ENCODE measurements at regions not wholly inside any gene's neighbourhood (a gene's known extent, or its start where the extent isn't known, plus 50 kb on each side); places are given as distances from the start of the nearest gene placed in this dataset.

- Histone ChIP-seq H2AFZ (ENCODE audit: low read depth) (no peak overlapping the region), H3K9me2 (no peaks in the 10 kb centered on the region), H4K20me1 (ENCODE audit: insufficient read depth) (no peaks in the 10 kb centered on the region), H3K27ac (ENCODE audit: low read depth in 2 of 2, low read length in 1 of 2) (no peak overlapping the region), H3K36me3 (replicated peaks in 1 of 2; ENCODE audit: control insufficient read depth in 1 of 2, insufficient read depth in 2 of 2, low read length in 1 of 2) (no peaks in the 10 kb centered on the region), H3K27me3 (ENCODE audit: insufficient read depth) (no peaks in the 10 kb centered on the region), H3F3A (replicated peaks; ENCODE audit: insufficient read depth) (peaks cover 4% of the 10 kb centered on the region), H3K9me3 (no peaks in the 10 kb centered on the region), H3K4me1 (ENCODE audit: control insufficient read depth in 1 of 2, insufficient read depth in 2 of 2, low read depth in 1 of 2, low read length in 1 of 2) (no peaks in the 10 kb centered on the region), H3K4me3 (ENCODE audit: low read depth in 2 of 2, low read length in 1 of 2) (no peak overlapping the region), H3K9ac (no peak overlapping the region), H3K79me2 (ENCODE audit: insufficient read depth) (no peaks in the 10 kb centered on the region), H3K4me2 (no peak overlapping the region)
- ChIA-PET CTCF (no interaction called here), POLR2A (no interaction called here)
- TF ChIP-seq POLR2AphosphoS5 (IDR thresholded peaks at IDR 0.05; ENCODE audit: low read depth, low read length) (no peak), MAX (IDR thresholded peaks at IDR 0.05; ENCODE audit: low read depth) (no peak), NRF1 (IDR thresholded peaks at IDR 0.05; ENCODE audit: low read depth, low read length) (no peak), EP300 (IDR thresholded peaks at IDR 0.05; ENCODE audit: borderline replicate concordance in 1 of 2, low read depth in 1 of 2, low read length in 1 of 2) (no peak), MEF2A (IDR thresholded peaks at IDR 0.05; ENCODE audit: borderline replicate concordance, low read depth) (no peak), EZH2phosphoT487 (IDR thresholded peaks at IDR 0.05; ENCODE audit: borderline replicate concordance, low read depth) (no peak), GABPA (IDR thresholded peaks at IDR 0.05; ENCODE audit: low read depth) (no peak), RAD21 (IDR thresholded peaks at IDR 0.05; ENCODE audit: low read length) (no peak), SMC3 (IDR thresholded peaks at IDR 0.05; ENCODE audit: low read depth, low read length) (no peak)
- DNase-seq, result no peak
- 68% methylated on average over 3 of the region's 3 CpGs for WGBS (ENCODE audit: low lambda C conversion rate)
These were observed 357.2 kb upstream of the DPYD start for GRCh38 chr1:98278055-98278454.

- Histone ChIP-seq H3K9me2 (no peaks in the 10 kb centered on the region), H4K20me1 (ENCODE audit: insufficient read depth) (no peaks in the 10 kb centered on the region), H3K27ac (ENCODE audit: low read depth in 2 of 2, low read length in 1 of 2) (peak overlapping the region in 1 of 2 experiments; percentile 34; a peak in 1 of 4 replicates), H3K9ac (no peak overlapping the region), H3K27me3 (ENCODE audit: insufficient read depth) (no peaks in the 10 kb centered on the region), H3K4me2 (no peak overlapping the region), H3K36me3 (replicated peaks in 1 of 2; ENCODE audit: control insufficient read depth in 1 of 2, insufficient read depth in 2 of 2, low read length in 1 of 2) (no peaks in the 10 kb centered on the region), H3F3A (replicated peaks; ENCODE audit: insufficient read depth) (peaks cover 4% of the 10 kb centered on the region), H3K9me3 (no peaks in the 10 kb centered on the region), H2AFZ (ENCODE audit: low read depth) (peak overlapping the region; percentile 71; the same call in 1 of the 2 replicates), H3K79me2 (ENCODE audit: insufficient read depth) (no peaks in the 10 kb centered on the region), H3K4me1 (ENCODE audit: control insufficient read depth in 1 of 2, insufficient read depth in 2 of 2, low read depth in 1 of 2, low read length in 1 of 2) (no peaks in the 10 kb centered on the region), H3K4me3 (ENCODE audit: low read depth in 2 of 2, low read length in 1 of 2) (no peak overlapping the region)
- WGBS (ENCODE audit: low lambda C conversion rate), result 28% methylated on average over 2 of the region's 2 CpGs
- ChIA-PET CTCF (no interaction called here), POLR2A (no interaction called here)
- DNase-seq, result no peak
- TF ChIP-seq, protein P1, sequence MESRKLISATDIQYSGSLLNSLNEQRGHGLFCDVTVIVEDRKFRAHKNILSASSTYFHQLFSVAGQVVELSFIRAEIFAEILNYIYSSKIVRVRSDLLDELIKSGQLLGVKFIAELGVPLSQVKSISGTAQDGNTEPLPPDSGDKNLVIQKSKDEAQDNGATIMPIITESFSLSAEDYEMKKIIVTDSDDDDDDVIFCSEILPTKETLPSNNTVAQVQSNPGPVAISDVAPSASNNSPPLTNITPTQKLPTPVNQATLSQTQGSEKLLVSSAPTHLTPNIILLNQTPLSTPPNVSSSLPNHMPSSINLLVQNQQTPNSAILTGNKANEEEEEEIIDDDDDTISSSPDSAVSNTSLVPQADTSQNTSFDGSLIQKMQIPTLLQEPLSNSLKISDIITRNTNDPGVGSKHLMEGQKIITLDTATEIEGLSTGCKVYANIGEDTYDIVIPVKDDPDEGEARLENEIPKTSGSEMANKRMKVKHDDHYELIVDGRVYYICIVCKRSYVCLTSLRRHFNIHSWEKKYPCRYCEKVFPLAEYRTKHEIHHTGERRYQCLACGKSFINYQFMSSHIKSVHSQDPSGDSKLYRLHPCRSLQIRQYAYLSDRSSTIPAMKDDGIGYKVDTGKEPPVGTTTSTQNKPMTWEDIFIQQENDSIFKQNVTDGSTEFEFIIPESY (IDR thresholded peaks at IDR 0.05; ENCODE audit: borderline replicate concordance, low read depth), result no peak
- peak; percentile 41; the same call in 1 of the 2 replicates for TF ChIP-seq JUND (IDR thresholded peaks at IDR 0.05)
- peak; percentile 57; the same call in 1 of the 2 replicates for TF ChIP-seq FOSL2 (IDR thresholded peaks at IDR 0.05; ENCODE audit: borderline replicate concordance, low read depth)
- TF ChIP-seq GATA2 (CRISPR knock-in tag; IDR thresholded peaks at IDR 0.05), result no peak
- TF ChIP-seq CHD2 (IDR thresholded peaks at IDR 0.05; ENCODE audit: low read length, partially characterized antibody), result no peak
- no peak for TF ChIP-seq USF1 (IDR thresholded peaks at IDR 0.05; ENCODE audit: borderline replicate concordance, low read depth)
- no peak for TF ChIP-seq ELF1 (IDR thresholded peaks at IDR 0.05)
- TF ChIP-seq EZH2phosphoT487 (IDR thresholded peaks at IDR 0.05; ENCODE audit: borderline replicate concordance, low read depth), result no peak
- TF ChIP-seq RFX5 (IDR thresholded peaks at IDR 0.05; ENCODE audit: low read length), result no peak
These were observed 356.3 kb upstream of the DPYD start for GRCh38 chr1:98277118-98277517.
